ENCODE measurements at regions not wholly inside any gene's neighbourhood (a gene's known extent, or its start where the extent isn't known, plus 50 kb on each side); places are given as distances from the start of the nearest gene placed in this dataset.

GRCh38 chr4:31084806-31085416 lies 364.7 kb downstream of the PCDH7 start:
- Mint-ChIP-seq H3K27ac (no peak overlapping the region), H3K36me3 (no peaks in the 10 kb centered on the region), H3K4me3 (no peak overlapping the region), H3K27me3 (ENCODE audit: low read depth in 2 of 2) (no peaks in the 10 kb centered on the region), H3K9me3 (peaks cover 2 to 5% of the 10 kb centered on the region in 2 donors), H3K4me1 (no peaks in the 10 kb centered on the region)
- Histone ChIP-seq H3K36me3 (ENCODE audit: control insufficient read depth, insufficient read depth, low read length) (no peaks in the 10 kb centered on the region), H3K27ac (ENCODE audit: low read length) (no peak overlapping the region), H3K27me3 (ENCODE audit: control insufficient read depth, insufficient read depth, low read length) (no peaks in the 10 kb centered on the region), H3K9me3 (ENCODE audit: control insufficient read depth, insufficient read depth, low read length) (no peaks in the 10 kb centered on the region), H3K4me3 (ENCODE audit: low read length) (no peak overlapping the region), H3K4me1 (ENCODE audit: control insufficient read depth, insufficient read depth, low read length) (no peaks in the 10 kb centered on the region)
- TF ChIP-seq, protein P1, sequence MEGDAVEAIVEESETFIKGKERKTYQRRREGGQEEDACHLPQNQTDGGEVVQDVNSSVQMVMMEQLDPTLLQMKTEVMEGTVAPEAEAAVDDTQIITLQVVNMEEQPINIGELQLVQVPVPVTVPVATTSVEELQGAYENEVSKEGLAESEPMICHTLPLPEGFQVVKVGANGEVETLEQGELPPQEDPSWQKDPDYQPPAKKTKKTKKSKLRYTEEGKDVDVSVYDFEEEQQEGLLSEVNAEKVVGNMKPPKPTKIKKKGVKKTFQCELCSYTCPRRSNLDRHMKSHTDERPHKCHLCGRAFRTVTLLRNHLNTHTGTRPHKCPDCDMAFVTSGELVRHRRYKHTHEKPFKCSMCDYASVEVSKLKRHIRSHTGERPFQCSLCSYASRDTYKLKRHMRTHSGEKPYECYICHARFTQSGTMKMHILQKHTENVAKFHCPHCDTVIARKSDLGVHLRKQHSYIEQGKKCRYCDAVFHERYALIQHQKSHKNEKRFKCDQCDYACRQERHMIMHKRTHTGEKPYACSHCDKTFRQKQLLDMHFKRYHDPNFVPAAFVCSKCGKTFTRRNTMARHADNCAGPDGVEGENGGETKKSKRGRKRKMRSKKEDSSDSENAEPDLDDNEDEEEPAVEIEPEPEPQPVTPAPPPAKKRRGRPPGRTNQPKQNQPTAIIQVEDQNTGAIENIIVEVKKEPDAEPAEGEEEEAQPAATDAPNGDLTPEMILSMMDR (IDR thresholded peaks at IDR 0.05): no peak
- no peak for DNase-seq
- ATAC-seq: no peak
- 82% methylated on average over 9 of the region's 9 CpGs for WGBS (ENCODE audit: insufficient coverage)
- intact Hi-C loops (cut with micrococcal nuclease): no loop called here

DNA sequence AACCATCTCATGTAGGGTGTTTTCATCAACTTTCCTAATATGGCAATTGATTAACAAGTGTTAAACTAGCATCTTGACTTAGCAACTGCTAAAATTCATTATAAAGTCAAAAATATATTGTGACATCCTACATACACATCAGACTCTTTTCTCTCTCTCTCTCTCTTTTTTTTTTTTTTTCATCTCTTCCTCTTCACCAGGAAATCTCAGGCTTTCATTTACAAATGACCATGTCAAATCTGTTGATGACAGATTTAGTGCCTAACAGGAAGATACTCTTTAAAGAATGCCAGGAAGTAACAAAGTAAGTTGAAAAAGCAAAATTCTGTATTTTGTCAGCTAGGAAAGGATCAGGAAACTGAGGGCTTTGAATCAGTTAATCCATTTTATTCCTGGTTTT lies 365.5 kb downstream of the PCDH7 start:
- TF ChIP-seq, protein P1 (IDR thresholded peaks at IDR 0.05): no peak
- Mint-ChIP-seq H3K9me3 (peaks cover 2 to 5% of the 10 kb centered on the region in 2 donors), H3K27me3 (ENCODE audit: low read depth in 2 of 2) (no peaks in the 10 kb centered on the region), H3K36me3 (no peaks in the 10 kb centered on the region), H3K27ac (no peak overlapping the region), H3K4me3 (no peak overlapping the region), H3K4me1 (no peaks in the 10 kb centered on the region)
- H3K4me1 ChIP-seq (ENCODE audit: control insufficient read depth, insufficient read depth, low read length): no peaks in the 10 kb centered on the region
- intact Hi-C loops (cut with micrococcal nuclease): no loop called here
- no peak overlapping the region for H3K27ac ChIP-seq (ENCODE audit: low read length)
- H3K27me3 ChIP-seq (ENCODE audit: control insufficient read depth, insufficient read depth, low read length): no peaks in the 10 kb centered on the region
- H3K9me3 ChIP-seq (ENCODE audit: control insufficient read depth, insufficient read depth, low read length): no peaks in the 10 kb centered on the region
- no peak for ATAC-seq
- no peak overlapping the region for H3K4me3 ChIP-seq (ENCODE audit: low read length)
- no peak for DNase-seq
- no peaks in the 10 kb centered on the region for H3K36me3 ChIP-seq (ENCODE audit: control insufficient read depth, insufficient read depth, low read length)

GRCh38 chr4:31086756-31087330 lies 366.7 kb downstream of the PCDH7 start:
- Mint-ChIP-seq H3K27me3 (ENCODE audit: low read depth in 2 of 2) (no peaks in the 10 kb centered on the region), H3K9me3 (peaks cover 2 to 3% of the 10 kb centered on the region in 2 donors), H3K4me1 (no peaks in the 10 kb centered on the region), H3K4me3 (no peak overlapping the region), H3K36me3 (no peaks in the 10 kb centered on the region), H3K27ac (no peak overlapping the region)
- H3K36me3 ChIP-seq (ENCODE audit: control insufficient read depth, insufficient read depth, low read length): no peaks in the 10 kb centered on the region
- no peak overlapping the region for H3K4me3 ChIP-seq (ENCODE audit: low read length)
- intact Hi-C loops (cut with micrococcal nuclease): no loop called here
- no peak overlapping the region for H3K27ac ChIP-seq (ENCODE audit: low read length)
- ATAC-seq (no peak), DNase-seq (no peak)
- TF ChIP-seq, protein P1 (IDR thresholded peaks at IDR 0.05): no peak
- no peaks in the 10 kb centered on the region for H3K27me3 ChIP-seq (ENCODE audit: control insufficient read depth, insufficient read depth, low read length)
- 86% methylated on average over 3 of the region's 3 CpGs for WGBS (ENCODE audit: insufficient coverage)
- no peaks in the 10 kb centered on the region for H3K9me3 ChIP-seq (ENCODE audit: control insufficient read depth, insufficient read depth, low read length)
- no peaks in the 10 kb centered on the region for H3K4me1 ChIP-seq (ENCODE audit: control insufficient read depth, insufficient read depth, low read length)

Measured in natural killer cell (primary cell).